Right hindlimb (tissue), 1 donor: ENCODE measurements at regions not wholly inside any gene's neighbourhood (a gene's known extent, or its start where the extent isn't known, plus 50 kb on each side); places are given as distances from the start of the nearest gene placed in this dataset.
"Not testable (repeated sequence)": the region's sequence is repeated elsewhere in the genome, so short reads cannot be mapped to it uniquely, and the experiment has no call there.

Experiments
- DNase-seq: peaks from one replicate; pipeline ENCODE4 v3.0.0-alpha.2; 2018

- peak; percentile 34 for DNase-seq
Measured at GRCh38 chr7:153887749-153888569, 164.2 kb upstream of the DPP6 start.

GRCh38 chr7:153891990-153892389, 160.2 kb upstream of the DPP6 start:
- no peak for DNase-seq

- DNase-seq, result peak; percentile 49
Measured at GRCh38 chr7:153902862-153903261, 149.3 kb upstream of the DPP6 start.

GRCh38 chr7:153912211-153912610, 140.0 kb upstream of the DPP6 start:
- no peak for DNase-seq

GRCh38 chr7:153920126-153920525, 132.1 kb upstream of the DPP6 start:
- no peak for DNase-seq

GRCh38 chr7:153920897-153921296, 131.3 kb upstream of the DPP6 start:
- DNase-seq, result no peak

GRCh38 chr7:153921408-153921807, 130.8 kb upstream of the DPP6 start:
- DNase-seq, result no peak

GRCh38 chr7:153930696-153931095, 121.5 kb upstream of the DPP6 start:
- no peak for DNase-seq

GRCh38 chr7:153934048-153934447, 118.2 kb upstream of the DPP6 start:
- no peak for DNase-seq

GRCh38 chr7:153934629-153935028, 117.6 kb upstream of the DPP6 start:
- DNase-seq, result no peak

GRCh38 chr7:153935095-153935494, 117.1 kb upstream of the DPP6 start:
- no peak for DNase-seq

GRCh38 chr7:153938451-153938850, 113.7 kb upstream of the DPP6 start:
- no peak for DNase-seq

- no peak for DNase-seq
Measured at GRCh38 chr7:153939177-153939576, 113.0 kb upstream of the DPP6 start.

GRCh38 chr7:153939654-153940053, 112.5 kb upstream of the DPP6 start:
- no peak for DNase-seq

GRCh38 chr7:153941061-153941460, 111.1 kb upstream of the DPP6 start:
- no peak for DNase-seq

GRCh38 chr7:153942036-153942435, 110.2 kb upstream of the DPP6 start:
- no peak for DNase-seq

- no peak for DNase-seq
Measured at GRCh38 chr7:153943457-153943856, 108.7 kb upstream of the DPP6 start.

- DNase-seq, result no peak
Measured at GRCh38 chr7:153943861-153944260, 108.3 kb upstream of the DPP6 start.

- DNase-seq, result no peak
Measured at GRCh38 chr7:153948060-153948459, 104.1 kb upstream of the DPP6 start.

- DNase-seq, result no peak
Measured at GRCh38 chr7:153951316-153951715, 100.9 kb upstream of the DPP6 start.

GRCh38 chr7:153954477-153954876, 97.7 kb upstream of the DPP6 start:
- DNase-seq, result no peak

- DNase-seq, result not testable (repeated sequence)
Measured at GRCh38 chr7:153957677-153958076, 94.5 kb upstream of the DPP6 start.

- DNase-seq, result not testable (repeated sequence)
Measured at GRCh38 chr7:153958381-153958780, 93.8 kb upstream of the DPP6 start.

GRCh38 chr7:153958789-153959188, 93.4 kb upstream of the DPP6 start:
- not testable (repeated sequence) for DNase-seq
